Fibroblast of the aortic adventitia (primary cell): ENCODE measurements at regions not wholly inside any gene's neighbourhood (a gene's known extent, or its start where the extent isn't known, plus 50 kb on each side); places are given as distances from the start of the nearest gene placed in this dataset.

Experiments used
- DNase-seq: peaks from one replicate; pipeline ENCODE4 v3.0.0-alpha.2; 2010; ENCODE audit warnings: low read depth
- H3K4me3 ChIP-seq: 2 replicates; pipeline ENCODE4 v1.5.1; 2011; ENCODE audit warnings: low read depth, mild to moderate bottlenecking, control low read depth, low read length, moderate library complexity
- CTCF ChIP-seq: IDR thresholded peaks from 2 replicates; pipeline ENCODE4 v1.5.1; 2011; ENCODE audit warnings: mild to moderate bottlenecking, low read length, control low read depth, inconsistent platforms; ENCODE audit not compliant: insufficient read depth

GRCh38 chr5:77852514-77853352 lies 76.6 kb upstream of the TBCA start:
- TF ChIP-seq CTCF = no peak
- peak; percentile 56 for DNase-seq
- peak overlapping the region; percentile 64 for H3K4me3 ChIP-seq

GRCh38 chr5:77852068-77852513 lies 76.0 kb upstream of the TBCA start:
- peak overlapping the region; percentile 64 for H3K4me3 ChIP-seq
- no peak for TF ChIP-seq CTCF
- DNase-seq = no peak

GRCh38 chr5:77851176-77852067 lies 75.3 kb upstream of the TBCA start:
- H3K4me3 ChIP-seq = peak overlapping the region; percentile 64
- peak; percentile 16 for DNase-seq
- no peak for TF ChIP-seq CTCF

GRCh38 chr5:77850536-77851175 lies 74.5 kb upstream of the TBCA start:
- no peak for TF ChIP-seq CTCF
- H3K4me3 ChIP-seq = no peak overlapping the region
- DNase-seq = no peak

GRCh38 chr5:77849308-77849900 lies 73.3 kb upstream of the TBCA start:
- no peak overlapping the region for H3K4me3 ChIP-seq
- no peak for TF ChIP-seq CTCF
- DNase-seq = no peak

GRCh38 chr5:77847814-77848290 lies 71.7 kb upstream of the TBCA start:
- no peak overlapping the region for H3K4me3 ChIP-seq
- DNase-seq = no peak
- TF ChIP-seq CTCF = no peak
